Vagina (tissue), 2 donors: ENCODE measurements at regions not wholly inside any gene's neighbourhood (a gene's known extent, or its start where the extent isn't known, plus 50 kb on each side); places are given as distances from the start of the nearest gene placed in this dataset.

Experiments
- CTCF ChIP-seq, 3 experiments: fragments of 450-650 bp in 2 of 3; fragments of 200-600 bp in 1 of 3; sonication (generic) in 1 of 3; IDR thresholded peaks; one replicate each; pipeline ENCODE4 v1.5.1; 2017 to 2019; ENCODE audit warnings: antibody characterized with exemption in 3 of 3, mild to moderate bottlenecking in 2 of 3, moderate library complexity in 2 of 3
- POLR2A ChIP-seq, 2 donors: fragments of 450-650 bp; IDR thresholded peaks; one replicate each; pipeline ENCODE4 v1.6.1; 2017; ENCODE audit warnings: antibody characterized with exemption in 2 of 2, mild to moderate bottlenecking in 2 of 2, moderate library complexity in 2 of 2
- POLR2AphosphoS5 ChIP-seq, 2 donors: sonication (generic); formaldehyde crosslinking; IDR thresholded peaks; one replicate each; pipeline ENCODE4 v1.9.0; 2017; ENCODE audit warnings: antibody characterized with exemption in 2 of 2, mild to moderate bottlenecking in 2 of 2, low read depth in 1 of 2; ENCODE audit not compliant: insufficient read depth in 1 of 2

GRCh38 chr1:65734979-65735378, 57.7 kb upstream of the PDE4B start:
- TF ChIP-seq POLR2A (IDR thresholded peaks at IDR 0.05) (no peak), CTCF (IDR thresholded peaks at IDR 0.05) (no peak), POLR2AphosphoS5 (IDR thresholded peaks at IDR 0.05; ENCODE audit: insufficient read depth in 1 of 2, low read depth in 1 of 2) (no peak)
